ENCODE measurements at regions not wholly inside any gene's neighbourhood (a gene's known extent, or its start where the extent isn't known, plus 50 kb on each side); places are given as distances from the start of the nearest gene placed in this dataset.
A peak's percentile ranks its signal among the peaks of the same experiment; 100 is the strongest.
"Not testable (repeated sequence)": the region's sequence is repeated elsewhere in the genome, so short reads cannot be mapped to it uniquely, and the experiment has no call there.

DNA sequence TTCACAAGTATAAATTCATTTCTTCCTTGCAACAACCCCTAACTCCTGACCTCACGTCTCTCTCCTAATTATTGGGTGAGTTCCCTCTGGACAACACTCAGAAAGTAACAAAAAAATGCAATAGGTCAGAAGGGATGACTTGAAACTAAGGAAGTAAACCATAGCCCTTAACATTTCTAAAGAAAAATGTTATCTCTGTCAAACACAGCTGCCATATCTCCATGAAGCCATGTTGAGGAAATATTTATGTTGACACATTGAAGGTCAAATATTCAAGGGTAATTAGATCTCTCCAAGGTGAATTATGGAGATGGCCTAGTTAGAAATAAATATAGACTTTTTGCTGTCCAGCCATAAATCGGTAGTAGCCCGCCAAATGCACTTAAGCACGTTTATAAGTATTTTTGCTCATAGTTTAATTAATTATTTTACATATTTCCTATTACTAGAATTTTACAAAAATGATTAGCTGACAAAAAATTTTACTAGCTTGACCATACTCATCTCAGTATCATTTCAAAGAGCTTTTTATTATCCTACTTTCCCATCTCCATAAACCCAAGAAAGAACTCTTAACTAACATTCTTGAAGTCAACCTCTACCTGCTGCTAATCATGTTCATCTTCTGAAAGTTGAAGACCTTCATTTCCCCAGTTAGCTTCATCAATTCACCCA lies 160.1 kb upstream of the PKN2 start:
- DNase-seq, result no peak

DNA sequence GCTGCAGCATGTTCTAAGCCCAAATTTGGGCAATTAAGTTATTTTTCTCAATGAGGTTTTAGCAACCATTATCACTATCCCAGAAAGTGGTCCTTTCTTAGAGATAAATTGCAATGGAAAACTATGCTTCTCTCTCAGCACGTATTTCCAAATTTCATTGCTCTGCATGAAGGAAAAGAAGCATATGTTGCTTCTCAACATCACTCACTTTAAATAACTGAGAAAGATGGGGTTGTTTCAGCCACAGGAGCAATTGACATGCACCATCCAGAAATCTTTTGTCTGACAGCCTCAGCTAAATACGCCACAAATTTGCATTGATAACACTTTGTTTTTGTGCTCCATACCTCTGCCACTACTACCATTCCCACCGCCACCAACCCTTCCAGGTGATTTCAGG lies 157.6 kb upstream of the PKN2 start:
- no peak for DNase-seq

DNA sequence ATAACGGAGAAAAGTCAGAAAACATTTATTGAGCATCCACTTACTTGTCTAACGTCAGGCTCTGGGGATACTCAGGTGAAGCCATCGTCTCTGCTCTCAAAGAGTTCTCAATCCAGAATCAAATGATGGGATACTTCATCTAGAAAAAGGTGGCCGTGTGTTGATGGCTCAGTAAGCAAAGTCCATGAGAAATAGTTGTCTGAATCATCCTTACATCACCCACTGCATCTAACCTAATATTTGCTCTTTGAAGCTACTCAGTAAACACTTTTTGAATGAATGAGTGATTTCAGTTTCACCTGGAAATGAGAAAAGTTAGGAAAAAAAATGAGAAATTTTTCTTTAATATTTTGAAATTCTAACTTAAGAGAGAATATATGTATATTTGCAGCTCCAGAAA lies 155.3 kb upstream of the PKN2 start:
- DNase-seq, result no peak

DNA sequence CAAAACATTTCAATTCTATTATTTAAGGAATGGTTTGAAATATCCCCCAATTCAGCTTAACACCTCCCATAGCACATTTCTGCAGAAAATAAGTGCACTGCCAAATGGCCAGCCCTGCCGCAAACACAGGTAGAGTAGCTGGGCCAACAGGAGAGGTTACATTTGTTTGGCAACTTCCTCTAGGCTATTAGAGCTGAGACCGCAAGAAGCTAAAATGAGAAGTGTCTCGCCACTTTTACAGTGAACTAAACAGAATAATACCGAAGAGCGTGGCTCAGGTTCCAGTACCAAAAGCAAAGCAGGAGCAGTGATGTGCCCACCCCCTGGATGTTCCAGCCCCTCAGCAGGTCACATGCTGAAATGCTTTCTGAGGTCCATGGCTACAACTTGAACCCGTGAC lies 154.5 kb upstream of the PKN2 start:
- no peak for DNase-seq

DNA sequence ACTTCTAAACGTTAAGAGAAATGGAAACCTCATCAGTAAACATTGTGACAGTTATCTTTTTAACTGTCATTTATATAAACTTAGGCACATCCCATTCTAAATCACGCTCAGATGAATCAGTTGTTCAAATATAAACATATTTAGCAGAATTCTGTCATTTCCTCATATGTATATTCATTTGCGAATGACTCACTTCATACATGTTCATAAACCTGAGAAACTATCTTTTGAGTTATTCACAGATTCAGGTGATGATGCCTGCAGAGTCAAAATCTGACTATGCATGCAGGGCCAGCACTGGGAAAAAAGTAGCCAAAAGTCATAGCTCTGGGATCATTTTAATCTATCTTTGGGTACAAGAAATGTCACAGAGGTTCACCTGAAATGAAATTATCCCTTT lies 153.8 kb upstream of the PKN2 start:
- DNase-seq, result no peak

DNA sequence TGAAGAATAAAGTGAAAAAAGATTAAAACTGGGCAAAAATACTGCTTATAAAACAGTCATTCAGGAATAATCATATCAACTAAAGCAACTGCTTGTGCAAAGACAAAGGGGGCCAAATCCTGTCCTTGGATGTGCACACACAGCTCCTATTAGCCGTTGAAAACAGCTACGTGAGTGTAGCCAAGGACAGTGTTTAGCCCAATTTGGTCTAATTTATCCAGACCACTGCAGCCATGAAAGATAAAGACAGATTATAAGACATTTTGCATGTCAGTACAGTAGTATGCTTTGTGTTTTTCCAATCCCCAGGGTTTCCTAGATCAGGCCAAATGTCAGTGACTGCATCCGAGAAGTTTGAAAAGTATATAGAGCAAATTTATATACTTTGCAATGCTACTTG lies 146.3 kb upstream of the PKN2 start:
- no peak for DNase-seq

DNA sequence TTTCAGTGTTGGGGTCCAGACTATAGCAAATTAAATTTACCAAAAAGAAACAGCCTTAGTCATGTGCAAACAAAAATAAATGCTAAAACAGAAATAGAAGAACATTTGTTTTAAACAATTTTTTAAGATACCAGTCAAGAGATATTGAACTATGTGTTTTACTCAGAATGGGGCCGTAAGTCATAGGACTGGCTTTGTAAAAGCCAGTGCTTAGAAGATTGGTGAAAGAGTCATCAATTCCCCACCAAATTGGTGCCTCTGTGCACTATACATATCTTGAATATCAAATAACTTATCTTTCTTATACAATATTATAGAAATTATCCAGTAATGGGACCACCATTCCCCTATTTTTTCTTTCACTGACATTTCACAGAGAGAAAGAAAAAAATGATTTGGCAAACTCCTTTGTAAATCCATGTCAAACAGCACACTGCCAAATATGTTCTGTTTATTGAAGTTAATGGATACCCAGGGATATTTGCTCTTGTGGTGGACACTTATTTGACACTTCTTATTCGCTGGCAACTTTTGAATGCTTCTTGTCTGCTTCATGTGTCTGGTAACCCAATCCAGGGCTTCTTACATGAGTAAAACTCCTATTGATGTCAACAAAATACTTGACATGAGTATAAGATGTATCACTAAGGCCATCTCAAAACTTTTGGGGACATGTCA lies 145.7 kb upstream of the PKN2 start:
- DNase-seq, result no peak

DNA sequence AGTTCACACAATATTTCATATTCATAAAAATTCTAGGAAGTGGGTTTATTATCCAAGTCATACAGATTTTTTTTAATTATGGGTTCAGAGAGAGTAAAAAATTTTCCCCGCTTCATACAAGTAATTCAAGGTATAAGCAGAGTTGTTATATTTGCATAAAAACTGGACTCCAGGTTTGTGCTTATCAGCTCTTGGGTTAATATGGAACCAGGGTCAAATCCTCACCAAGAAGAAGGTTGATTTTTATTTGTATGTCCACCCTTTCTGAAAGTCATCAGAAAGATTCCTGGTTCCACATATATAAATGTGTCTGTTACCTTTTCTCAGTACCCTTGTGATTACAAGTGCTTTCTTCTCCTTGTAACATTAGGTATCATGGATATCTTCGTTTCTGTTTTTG lies 143.8 kb upstream of the PKN2 start:
- DNase-seq, result no peak

DNA sequence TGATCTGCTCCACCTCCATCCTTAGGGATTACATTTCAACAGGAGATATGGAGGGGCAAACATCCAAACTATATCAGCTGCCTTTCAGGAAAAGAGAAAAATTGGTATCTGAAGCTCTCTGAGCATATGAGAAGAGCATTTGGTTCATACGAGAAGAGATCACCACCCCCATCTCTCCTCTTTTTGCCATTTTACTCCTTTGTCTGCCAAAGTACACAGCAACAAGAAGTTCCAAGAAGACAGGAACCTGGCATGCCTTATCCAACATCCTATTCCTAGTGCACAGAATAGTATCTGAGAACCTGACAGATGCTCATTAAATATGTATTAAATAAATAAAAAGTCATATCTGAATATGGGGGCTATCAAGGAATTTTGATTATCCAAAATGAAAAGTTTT lies 142.5 kb upstream of the PKN2 start:
- DNase-seq, result no peak

DNA sequence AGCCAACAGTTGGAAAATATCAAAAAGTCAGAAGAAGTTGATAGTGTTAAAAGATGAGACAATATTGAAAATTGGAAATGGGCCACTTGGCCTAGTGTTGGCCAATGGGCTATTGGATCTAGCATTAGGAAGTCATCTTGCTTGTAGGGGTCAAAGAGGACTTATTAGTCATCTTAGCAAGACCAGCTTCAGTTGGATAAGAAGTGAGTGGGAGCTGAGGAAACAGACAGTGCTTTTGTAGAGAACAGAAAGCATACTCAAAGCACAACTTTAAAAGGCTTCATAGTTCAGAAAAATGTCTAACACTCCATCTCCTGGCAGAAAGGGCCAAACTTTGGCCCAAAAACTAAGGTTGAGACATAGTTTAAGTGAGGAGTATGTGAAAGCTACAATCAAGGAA lies 139.9 kb upstream of the PKN2 start:
- DNase-seq, result no peak

DNA sequence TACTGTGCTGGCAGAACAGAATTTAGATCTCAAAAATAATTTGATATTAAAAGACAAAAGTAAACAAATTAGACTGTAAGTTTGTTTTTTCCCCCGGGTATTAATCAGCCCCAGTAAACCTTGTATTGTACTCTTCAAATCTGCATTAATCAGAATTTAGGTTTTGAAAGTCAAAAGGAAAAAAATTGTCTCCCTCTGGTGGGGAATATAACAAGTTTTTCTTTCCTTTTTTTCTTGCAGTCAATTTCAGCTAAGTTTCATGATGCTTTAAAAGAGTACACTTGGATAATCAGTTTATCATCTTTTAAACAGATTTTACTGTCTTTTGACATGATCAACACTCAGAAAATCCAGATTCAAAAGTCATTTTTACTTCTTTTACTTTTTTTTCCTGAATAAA lies 134.5 kb upstream of the PKN2 start:
- DNase-seq, result peak in 1 of 2 experiments; percentile 19

DNA sequence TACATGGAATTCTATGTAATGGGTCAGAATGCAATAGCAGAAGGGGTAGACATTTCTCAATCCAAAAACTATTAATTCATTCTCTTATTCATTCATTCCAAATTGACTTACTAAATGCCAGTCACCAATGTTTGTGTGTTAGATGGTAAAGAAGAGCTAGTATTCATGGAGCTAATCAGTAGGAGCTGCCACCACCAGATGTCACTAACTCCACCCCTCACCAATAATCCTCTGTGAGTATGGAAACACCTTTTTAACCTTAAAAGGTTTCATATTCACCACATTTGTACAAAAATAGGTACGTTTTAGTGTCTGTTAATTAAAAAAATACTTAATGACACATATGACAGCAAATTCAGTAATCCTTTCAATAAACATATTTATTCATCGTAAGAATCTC lies 131.8 kb upstream of the PKN2 start:
- no peak for DNase-seq

DNA sequence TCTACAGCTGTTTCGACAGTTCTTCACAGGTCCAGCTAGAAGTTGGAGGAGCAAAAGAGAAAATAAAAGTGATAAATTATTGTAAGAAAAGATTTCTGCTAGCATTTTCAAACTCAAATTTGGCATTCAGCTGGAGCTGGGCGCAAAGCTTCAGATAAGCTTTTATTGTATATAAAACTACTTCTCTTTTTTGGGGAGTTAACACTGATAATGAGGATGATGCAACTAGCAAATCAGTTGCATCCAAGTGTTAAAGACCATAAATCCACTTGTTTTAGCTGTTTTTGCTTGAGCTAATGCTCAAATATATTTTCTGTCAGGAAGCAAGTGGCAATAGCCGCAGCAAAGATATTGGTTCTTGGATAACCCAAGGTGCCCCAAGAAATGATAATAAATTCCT lies 127.1 kb upstream of the PKN2 start:
- DNase-seq, result no peak

DNA sequence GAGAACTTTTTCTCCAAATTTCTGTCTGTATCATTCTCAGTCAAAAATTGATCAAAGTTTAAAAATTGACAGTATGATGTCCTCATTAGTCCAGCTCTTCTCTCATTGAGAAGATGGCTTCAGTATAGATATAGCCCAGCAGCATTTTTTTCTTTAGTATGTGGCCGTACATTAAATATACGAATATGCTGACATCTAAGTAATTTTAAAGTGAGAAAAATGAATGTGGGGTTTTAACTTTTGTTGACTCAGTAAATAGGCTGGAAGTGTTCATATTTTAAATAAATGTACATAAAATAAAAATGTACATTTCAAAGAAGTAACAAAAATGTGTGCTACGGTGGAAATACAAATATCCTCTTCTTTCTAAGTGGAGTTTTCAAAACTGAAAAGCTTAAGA lies 123.5 kb upstream of the PKN2 start:
- DNase-seq, result no peak

DNA sequence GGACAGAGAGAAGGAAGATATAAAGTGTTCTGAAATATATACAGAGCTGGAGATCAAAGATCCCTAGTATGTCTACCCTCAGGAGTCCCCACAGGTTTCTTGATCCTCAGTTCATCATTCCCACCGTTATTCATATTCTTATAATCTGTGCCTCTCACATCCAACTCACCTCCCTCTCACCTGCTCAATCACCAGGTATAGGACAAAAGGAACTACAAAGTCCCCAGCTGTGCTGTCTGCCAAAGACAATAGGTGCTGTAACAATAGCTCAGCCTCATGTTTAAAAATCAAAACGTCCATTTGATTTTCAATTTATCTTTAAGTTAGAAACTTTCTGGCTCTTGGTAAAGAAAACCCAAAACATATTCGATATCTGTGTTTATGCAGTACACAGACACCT lies 121.1 kb upstream of the PKN2 start:
- DNase-seq, result no peak

DNA sequence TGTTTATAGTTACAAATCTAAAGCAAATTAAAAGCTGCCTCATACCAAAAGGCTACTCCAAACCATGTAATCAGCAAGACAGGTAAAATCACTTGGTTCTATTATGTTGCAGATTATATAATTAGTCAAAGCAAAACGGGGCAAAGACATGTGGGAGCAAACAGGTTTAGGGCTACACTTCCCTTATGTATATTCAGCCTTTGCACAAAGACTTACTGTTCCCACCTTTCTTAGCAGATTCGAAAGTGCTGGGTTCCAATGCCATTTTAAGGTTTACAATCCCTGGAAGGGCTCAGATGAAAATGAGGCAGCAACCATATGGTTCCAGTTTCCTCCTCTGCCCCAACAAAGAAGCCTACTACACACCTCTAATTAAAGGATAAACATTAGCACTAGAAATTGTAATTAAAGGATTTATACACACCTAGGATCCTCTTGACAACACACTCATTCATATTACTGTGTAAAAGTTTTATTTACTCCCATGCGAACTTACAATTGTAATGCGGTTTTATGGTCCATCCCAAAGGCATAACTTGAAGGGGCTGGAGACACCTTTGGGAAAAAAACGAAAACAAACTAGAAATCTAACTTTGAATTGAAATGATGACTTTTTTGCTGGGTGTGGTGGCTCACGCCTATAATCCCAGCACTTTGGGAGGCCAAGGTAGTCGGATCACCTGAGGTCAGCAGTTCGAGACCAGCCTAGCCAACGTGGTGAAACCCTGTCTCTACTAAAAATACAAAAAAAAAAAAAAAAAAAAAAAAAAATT lies 117.3 kb upstream of the PKN2 start:
- no peak for DNase-seq

DNA sequence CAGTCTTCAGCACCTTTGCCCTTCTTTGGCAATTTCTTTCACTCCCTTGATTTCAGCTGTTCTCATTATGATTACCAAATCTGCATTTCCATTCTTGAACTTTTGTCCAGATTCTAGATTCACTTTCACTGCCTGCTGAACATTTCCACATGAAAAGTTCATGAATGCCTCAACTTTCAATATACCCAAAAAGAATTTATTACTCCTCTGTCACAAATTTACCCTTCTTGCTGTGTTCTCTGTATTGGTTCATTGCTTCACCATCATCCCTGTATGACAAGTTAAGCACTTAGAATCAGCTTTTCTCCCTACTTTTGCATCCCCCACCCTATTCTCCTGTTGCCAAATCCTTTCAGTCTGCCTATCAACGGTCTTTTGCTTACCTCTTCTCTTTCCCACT lies 112.6 kb upstream of the PKN2 start:
- no peak for DNase-seq

DNA sequence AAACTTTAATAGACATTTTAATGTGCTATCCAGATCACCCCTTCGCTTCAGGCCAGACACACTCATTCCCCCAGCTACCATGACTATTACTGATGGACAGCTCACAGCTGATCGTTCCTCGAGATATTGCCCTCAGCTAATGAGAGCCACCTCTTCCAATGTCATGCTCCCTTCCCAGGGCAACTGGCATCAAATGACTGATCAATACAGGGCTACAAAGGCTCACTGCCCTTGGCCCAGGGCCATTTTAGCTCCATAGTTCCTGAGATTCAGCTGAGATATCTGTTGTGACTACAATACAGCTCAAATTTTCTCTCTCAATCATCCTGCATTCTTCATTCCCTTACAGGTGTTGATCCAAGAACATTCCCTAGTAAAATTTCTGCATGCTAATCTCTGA lies 104.5 kb upstream of the PKN2 start:
- no peak for DNase-seq

DNA sequence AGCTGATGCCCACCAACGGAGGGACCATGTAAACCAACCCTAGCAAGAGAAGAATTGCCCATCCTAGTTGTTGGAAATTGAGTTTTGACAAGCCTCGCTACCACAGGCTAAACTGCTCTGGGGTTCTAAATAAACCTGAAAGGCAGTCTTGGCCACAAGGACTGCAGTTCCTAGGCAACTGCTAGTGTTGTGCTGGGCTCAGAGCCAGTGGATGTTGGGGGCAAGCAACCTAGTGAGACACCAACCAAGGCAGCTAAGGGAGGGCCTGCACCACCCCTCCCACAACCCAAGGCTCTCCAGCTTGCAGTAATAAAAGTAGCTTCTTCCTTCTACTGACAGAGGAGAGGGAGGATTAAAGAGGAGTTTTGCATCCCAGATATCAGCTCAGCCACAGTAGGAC lies 102.4 kb upstream of the PKN2 start:
- DNase-seq, result no peak

DNA sequence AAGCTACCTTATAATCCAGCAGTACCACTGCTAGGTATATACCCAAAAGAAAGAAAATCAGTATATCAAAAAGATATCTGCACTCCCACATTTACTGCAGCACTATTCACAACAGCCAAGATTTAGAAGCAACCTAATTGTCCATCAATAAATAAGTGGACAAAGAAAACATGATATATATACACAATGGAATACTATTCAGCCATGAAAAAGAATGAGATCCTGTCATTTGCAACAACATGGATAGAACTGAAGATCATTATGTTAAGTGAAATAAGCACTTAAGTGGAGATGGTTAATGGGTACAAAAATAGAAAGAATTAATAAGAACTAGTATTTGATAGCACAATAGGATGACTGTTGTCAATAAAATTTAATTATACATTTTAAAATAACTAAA lies 90.7 kb upstream of the PKN2 start:
- DNase-seq, result no peak

DNA sequence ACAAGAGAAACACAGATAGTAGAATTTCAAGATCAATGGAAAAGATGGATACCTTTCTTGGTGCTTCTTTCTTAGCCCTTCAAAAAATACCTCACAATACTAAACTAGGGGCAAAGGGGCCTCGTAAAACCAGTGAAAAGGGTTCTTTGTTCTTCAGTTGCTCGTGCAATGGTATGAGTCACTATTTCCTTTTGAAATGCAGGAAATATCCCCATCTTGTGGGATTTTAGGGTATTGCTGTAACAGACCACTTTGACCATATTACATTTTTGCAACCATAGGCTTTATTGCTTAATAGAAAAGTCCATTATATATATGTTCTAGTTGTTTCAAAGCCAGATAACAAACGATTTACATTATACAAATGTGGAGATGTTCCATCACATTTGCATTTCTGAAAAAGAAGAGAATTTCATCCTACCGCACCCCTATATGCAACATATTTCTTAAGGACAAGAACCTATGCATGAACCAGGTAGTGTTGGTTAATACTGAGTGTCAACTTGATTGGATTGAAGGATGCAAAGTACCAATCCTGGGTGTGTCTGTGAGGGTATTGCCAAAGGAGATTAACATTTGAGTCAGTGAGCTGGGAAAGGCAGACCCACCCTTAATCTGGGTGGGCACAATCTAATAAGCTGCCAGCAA lies 88.6 kb upstream of the PKN2 start:
- DNase-seq, result no peak

DNA sequence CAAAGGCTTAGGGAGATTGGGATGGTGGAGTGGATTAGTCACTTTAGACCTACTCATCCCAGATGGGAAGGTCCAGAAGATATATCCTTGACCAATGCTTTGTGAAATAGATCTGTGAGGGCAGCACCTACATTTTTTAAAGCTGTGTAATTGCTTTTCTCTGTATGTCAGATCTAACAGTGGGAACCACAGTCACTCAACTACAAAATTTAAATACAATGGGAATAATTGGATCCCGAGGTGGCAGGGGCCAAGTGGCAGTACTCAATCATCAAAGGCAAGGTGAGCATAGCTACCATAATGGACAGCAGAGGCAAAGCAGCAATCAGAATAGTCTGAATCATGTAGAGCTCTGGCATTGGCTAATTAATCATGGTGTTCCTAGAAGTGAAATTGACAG lies 86.1 kb upstream of the PKN2 start:
- DNase-seq, result not testable (repeated sequence)

DNA sequence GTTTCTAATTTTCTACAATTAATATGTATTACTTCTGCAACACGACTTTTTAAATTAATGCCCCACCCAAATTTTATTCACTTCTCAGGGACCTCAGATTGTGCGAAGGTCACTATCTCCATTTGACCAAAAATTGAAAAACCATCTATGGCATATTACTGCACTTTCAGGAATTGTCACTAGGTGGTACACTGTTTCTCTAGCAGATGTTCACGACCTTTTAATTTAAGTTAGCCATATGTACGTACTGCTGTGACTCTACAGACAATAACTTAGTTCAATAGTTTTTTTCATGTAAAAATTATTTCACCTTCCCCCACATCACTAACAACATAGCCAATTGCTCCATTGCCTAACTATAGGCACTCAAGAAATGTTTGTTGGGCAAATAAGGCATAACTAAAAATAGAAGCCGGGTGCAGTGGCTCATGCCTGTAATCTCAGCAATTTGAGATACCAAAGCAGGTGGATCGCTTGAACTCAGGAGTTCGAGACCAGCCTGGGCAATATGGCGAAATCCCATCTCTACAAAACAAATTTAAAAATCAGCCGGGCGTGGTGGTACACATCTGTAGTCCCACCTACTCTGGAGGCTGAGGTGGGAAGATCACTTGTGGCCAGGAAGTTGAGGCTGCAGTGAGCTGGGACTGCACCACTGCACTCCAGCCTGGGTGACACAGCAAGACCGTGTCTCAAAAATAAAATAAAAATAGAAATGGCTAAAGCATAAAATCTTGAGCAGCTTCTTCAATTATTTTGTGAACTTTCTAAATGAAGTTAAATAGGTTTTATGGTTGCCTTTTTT lies 75.7 kb upstream of the PKN2 start:
- peak in 1 of 2 experiments; percentile 28 for DNase-seq

Data from NCI-H446 (cell line).